ENCODE measurements at regions not wholly inside any gene's neighbourhood (a gene's known extent, or its start where the extent isn't known, plus 50 kb on each side); places are given as distances from the start of the nearest gene placed in this dataset.
"Not testable (repeated sequence)": the region's sequence is repeated elsewhere in the genome, so short reads cannot be mapped to it uniquely, and the experiment has no call there.

GRCh38 chr5:40437452-40437861 lies 242.3 kb upstream of the PTGER4 start:
- DNase-seq (ENCODE audit: extremely low spot score), result no peak
- CTCF ChIA-PET, result interaction anchor here (0.7 kb wide), 2 partner anchors 142 to 446 kb away, joined by 3 to 4 read pairs; no protein-coding TSS in a partner anchor
- TF ChIP-seq FOXA1 (IDR thresholded peaks at IDR 0.05) (no peak), ZNF384 (IDR thresholded peaks at IDR 0.05) (no peak), TARDBP (IDR thresholded peaks at IDR 0.05) (no peak), NFRKB (IDR thresholded peaks at IDR 0.05) (no peak), L3MBTL2 (conservative IDR thresholded peaks at IDR 0.05) (no peak), HDGF (IDR thresholded peaks at IDR 0.05; ENCODE audit: borderline replicate concordance) (no peak), ELF4 (IDR thresholded peaks at IDR 0.05) (no peak)
- POLR2A ChIA-PET, result no interaction called here

- POLR2A ChIA-PET, result no interaction called here
- TF ChIP-seq CTBP1 (IDR thresholded peaks at IDR 0.05; ENCODE audit: borderline replicate concordance), result no peak
- TF ChIP-seq LEF1 (IDR thresholded peaks at IDR 0.05; ENCODE audit: borderline replicate concordance), result no peak
- TF ChIP-seq ARNT (IDR thresholded peaks at IDR 0.05), result no peak
- no peak for TF ChIP-seq PKNOX1 (IDR thresholded peaks at IDR 0.05)
- TF ChIP-seq FOXM1 (IDR thresholded peaks at IDR 0.05; ENCODE audit: borderline replicate concordance), result no peak
- TF ChIP-seq SP1 (IDR thresholded peaks at IDR 0.05), result no peak
- no peak for TF ChIP-seq L3MBTL2 (conservative IDR thresholded peaks at IDR 0.05)
- no peak for TF ChIP-seq ELF4 (IDR thresholded peaks at IDR 0.05)
- no peak for DNase-seq (ENCODE audit: extremely low spot score)
- CTCF ChIA-PET, result no interaction called here
Measured at GRCh38 chr5:40436535-40437237, 243.0 kb upstream of the PTGER4 start.

GRCh38 chr5:40435706-40436105 lies 244.0 kb upstream of the PTGER4 start:
- POLR2A ChIA-PET; DNase-seq (ENCODE audit: extremely low spot score); CTCF ChIA-PET: not testable (repeated sequence)

GRCh38 chr5:40432836-40433235 lies 246.9 kb upstream of the PTGER4 start:
- POLR2A ChIA-PET, result no interaction called here
- CTCF ChIA-PET, result no interaction called here
- TF ChIP-seq TARDBP (IDR thresholded peaks at IDR 0.05), result no peak
- no peak for TF ChIP-seq ZNF384 (IDR thresholded peaks at IDR 0.05)
- no peak for TF ChIP-seq L3MBTL2 (conservative IDR thresholded peaks at IDR 0.05)
- TF ChIP-seq HDGF (IDR thresholded peaks at IDR 0.05; ENCODE audit: borderline replicate concordance), result no peak
- no peak for TF ChIP-seq BHLHE40 (IDR thresholded peaks at IDR 0.05; ENCODE audit: borderline replicate concordance)
- no peak for TF ChIP-seq NFRKB (IDR thresholded peaks at IDR 0.05)
- TF ChIP-seq LEF1 (IDR thresholded peaks at IDR 0.05; ENCODE audit: borderline replicate concordance), result no peak
- TF ChIP-seq ELF4 (IDR thresholded peaks at IDR 0.05), result no peak
- TF ChIP-seq FOXA1 (IDR thresholded peaks at IDR 0.05), result no peak
- no peak for TF ChIP-seq SP1 (IDR thresholded peaks at IDR 0.05)
- no peak for DNase-seq (ENCODE audit: extremely low spot score)

GRCh38 chr5:40431734-40432133 lies 248.0 kb upstream of the PTGER4 start:
- ChIA-PET POLR2A (no interaction called here), CTCF (interaction anchor here (1.3 kb wide), 1 partner anchor 22 kb away, joined by 3 read pairs; no protein-coding TSS in a partner anchor)
- DNase-seq (ENCODE audit: extremely low spot score), result no peak
- TF ChIP-seq FOXK2 (IDR thresholded peaks at IDR 0.05) (no peak), L3MBTL2 (conservative IDR thresholded peaks at IDR 0.05) (no peak), FOXA1 (IDR thresholded peaks at IDR 0.05) (no peak), SP1 (IDR thresholded peaks at IDR 0.05) (no peak), BHLHE40 (IDR thresholded peaks at IDR 0.05; ENCODE audit: borderline replicate concordance) (no peak), NFRKB (IDR thresholded peaks at IDR 0.05) (no peak), ELF4 (IDR thresholded peaks at IDR 0.05) (no peak), SUZ12 (IDR thresholded peaks at IDR 0.05) (no peak), PKNOX1 (IDR thresholded peaks at IDR 0.05) (no peak), ARNT (IDR thresholded peaks at IDR 0.05) (no peak), HDGF (IDR thresholded peaks at IDR 0.05; ENCODE audit: borderline replicate concordance) (no peak), LEF1 (IDR thresholded peaks at IDR 0.05; ENCODE audit: borderline replicate concordance) (no peak), ZNF384 (IDR thresholded peaks at IDR 0.05) (no peak), CTBP1 (IDR thresholded peaks at IDR 0.05; ENCODE audit: borderline replicate concordance) (no peak), TARDBP (IDR thresholded peaks at IDR 0.05) (no peak), FOXM1 (IDR thresholded peaks at IDR 0.05; ENCODE audit: borderline replicate concordance) (no peak)

GRCh38 chr5:40430101-40430710 lies 249.5 kb upstream of the PTGER4 start:
- no peak for DNase-seq (ENCODE audit: extremely low spot score)
- no peak for TF ChIP-seq L3MBTL2 (conservative IDR thresholded peaks at IDR 0.05)
- TF ChIP-seq PKNOX1 (IDR thresholded peaks at IDR 0.05), result no peak
- no peak for TF ChIP-seq ELF4 (IDR thresholded peaks at IDR 0.05)
- TF ChIP-seq ZNF384 (IDR thresholded peaks at IDR 0.05), result no peak
- TF ChIP-seq NFRKB (IDR thresholded peaks at IDR 0.05), result no peak
- TF ChIP-seq CTBP1 (IDR thresholded peaks at IDR 0.05; ENCODE audit: borderline replicate concordance), result no peak
- TF ChIP-seq HDGF (IDR thresholded peaks at IDR 0.05; ENCODE audit: borderline replicate concordance), result no peak
- TF ChIP-seq TARDBP (IDR thresholded peaks at IDR 0.05), result no peak
- TF ChIP-seq FOXK2 (IDR thresholded peaks at IDR 0.05), result no peak
- TF ChIP-seq BHLHE40 (IDR thresholded peaks at IDR 0.05; ENCODE audit: borderline replicate concordance), result no peak
- TF ChIP-seq SP1 (IDR thresholded peaks at IDR 0.05), result no peak
- POLR2A ChIA-PET, result no interaction called here
- CTCF ChIA-PET, result interaction anchor here (1.3 kb wide), 1 partner anchor 21 kb away, joined by 3 read pairs; no protein-coding TSS in a partner anchor
